Occipital lobe (tissue), 1 donor: ENCODE measurements at regions not wholly inside any gene's neighbourhood (a gene's known extent, or its start where the extent isn't known, plus 50 kb on each side); places are given as distances from the start of the nearest gene placed in this dataset.
"Not testable (repeated sequence)": the region's sequence is repeated elsewhere in the genome, so short reads cannot be mapped to it uniquely, and the experiment has no call there.

Experiments used
- DNase-seq: peaks from one replicate; lab custom pipeline; 2025; lab: John Stamatoyannopoulos, UW

DNA sequence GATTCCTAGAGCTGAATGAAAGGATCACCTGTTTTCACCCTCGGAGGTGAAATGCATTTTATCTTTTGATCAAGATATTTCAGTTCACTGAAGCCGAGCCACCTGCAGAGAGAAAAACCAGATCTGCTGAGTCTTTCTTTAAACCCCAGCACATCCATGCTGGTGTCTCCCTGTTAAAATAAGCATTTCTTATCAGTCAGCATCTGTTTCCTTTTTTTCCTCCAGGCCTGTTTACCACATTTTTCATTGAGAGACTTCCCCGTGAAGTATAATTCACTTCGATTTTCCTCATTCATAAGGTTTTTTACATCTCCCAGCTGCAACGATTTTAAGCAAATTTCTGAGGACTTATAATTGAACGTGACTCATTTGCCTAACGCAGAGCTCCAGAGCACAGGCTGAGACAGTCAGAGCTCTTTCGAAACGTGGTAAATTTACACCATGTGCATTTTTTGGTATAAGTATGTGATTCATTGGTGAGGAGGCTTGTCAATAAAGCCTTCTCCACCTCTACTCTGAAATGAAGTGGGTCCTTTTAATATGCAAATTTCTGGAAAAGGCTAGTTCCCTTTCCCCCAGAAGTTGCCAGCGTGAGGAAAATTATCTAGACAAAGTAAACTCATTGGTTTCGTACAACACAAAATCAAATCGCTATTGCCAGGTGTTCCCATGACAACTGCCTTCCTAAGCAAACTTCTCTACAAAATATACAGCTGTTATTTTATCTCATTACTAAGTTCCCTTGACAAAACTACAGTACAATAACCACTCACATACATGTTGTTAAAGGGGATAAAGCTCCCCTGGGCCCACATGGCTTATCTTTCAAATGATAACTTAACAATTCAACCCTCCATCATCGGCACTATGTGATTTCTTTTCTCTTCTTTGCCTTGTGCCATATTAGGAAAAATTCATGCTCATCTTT lies 374.8 kb upstream of the AKR1E2 start:
- no peak for DNase-seq

DNA sequence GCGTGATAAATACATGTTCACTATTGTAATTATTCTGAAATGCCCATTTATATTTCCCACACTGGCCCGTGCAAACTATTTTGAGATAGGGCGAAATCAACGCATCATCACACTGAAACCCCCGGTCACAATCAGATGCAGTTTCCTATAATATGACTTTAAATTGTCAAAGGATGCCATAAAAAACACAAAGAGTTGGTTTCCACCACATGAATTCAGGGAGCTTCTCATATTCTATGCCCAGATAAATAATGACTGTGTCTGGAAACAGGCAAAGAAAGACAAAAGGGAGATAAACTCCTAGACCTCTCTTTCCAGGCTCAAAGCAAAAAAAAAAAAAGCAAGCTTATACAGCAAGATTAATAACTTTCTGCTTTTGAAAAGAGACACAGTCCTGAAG lies 375.8 kb upstream of the AKR1E2 start:
- DNase-seq: no peak

DNA sequence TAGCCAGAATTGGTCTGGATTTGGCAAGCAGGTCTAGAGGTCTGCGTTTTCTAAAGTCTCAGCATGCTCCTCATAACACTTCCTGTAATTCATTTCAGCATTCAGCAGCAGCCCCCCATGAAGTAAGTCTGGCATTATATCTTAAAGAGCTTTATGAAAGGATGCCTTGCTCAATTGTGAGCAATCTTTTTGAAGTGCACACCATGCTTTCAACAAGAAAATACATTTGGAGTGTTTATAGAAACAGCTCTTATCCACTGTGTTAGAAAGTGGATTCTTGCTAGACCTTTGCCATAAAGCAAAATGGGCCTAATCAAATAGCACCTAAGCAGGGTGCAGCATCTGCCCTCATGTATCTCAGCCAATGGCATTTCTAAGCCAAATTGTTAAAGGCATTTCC lies 378.0 kb upstream of the AKR1E2 start:
- DNase-seq: no peak

DNA sequence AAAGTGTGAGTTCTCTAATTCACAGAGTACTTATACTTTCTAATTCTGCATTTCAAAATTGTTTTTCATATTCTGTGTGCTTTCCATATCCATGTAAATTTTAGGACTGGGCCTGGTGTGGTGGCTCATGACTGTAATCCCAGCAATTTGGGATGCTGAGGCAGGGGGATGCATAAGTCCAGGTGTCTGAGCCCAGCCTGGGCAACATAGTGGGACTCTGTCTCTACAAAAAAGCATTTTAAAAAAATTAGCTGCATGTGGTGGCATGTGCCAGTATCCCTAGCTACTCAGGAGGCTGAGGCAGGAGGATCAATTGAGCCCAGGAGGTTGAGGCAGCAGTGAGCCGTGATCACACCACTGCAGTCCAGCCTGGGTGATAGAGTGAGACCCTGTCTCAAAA lies 382.6 kb upstream of the AKR1E2 start:
- no peak for DNase-seq

DNA sequence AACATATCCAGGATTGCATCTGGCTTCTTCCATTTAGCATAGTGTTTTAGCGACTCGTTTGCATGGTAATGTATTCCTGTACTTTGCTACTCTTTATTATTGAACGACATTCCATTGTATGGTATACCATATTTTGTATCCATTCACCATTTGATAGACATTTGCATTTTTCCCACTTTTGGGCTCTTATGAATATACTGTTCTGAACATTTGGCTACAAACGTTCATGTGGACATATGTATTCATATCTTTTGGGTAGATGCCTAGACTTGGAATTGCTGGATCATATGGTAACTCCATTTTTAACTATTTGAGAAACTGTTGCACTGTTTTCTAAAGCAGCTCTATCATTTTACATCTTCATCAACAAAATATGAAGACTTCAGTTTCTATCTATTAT lies 383.7 kb upstream of the AKR1E2 start:
- DNase-seq: no peak

DNA sequence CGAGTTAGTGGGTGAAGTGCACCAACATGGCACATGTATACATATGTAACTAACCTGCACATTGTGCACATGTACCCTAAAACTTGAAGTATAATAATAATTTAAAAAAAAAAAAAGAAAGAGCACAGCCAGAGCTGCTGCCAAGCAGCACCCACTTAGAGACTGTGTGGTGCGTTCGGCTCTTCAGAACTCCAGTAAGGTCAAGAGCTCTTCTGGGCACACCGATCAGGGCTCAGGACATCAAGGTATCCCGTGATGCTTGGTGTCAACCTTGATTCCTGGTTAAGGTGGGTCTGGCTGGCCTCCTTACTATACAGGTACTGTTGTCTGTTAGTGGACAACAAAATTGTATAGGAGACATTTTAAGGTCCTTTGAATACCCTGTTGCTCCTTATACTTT lies 385.7 kb upstream of the AKR1E2 start:
- no peak for DNase-seq

DNA sequence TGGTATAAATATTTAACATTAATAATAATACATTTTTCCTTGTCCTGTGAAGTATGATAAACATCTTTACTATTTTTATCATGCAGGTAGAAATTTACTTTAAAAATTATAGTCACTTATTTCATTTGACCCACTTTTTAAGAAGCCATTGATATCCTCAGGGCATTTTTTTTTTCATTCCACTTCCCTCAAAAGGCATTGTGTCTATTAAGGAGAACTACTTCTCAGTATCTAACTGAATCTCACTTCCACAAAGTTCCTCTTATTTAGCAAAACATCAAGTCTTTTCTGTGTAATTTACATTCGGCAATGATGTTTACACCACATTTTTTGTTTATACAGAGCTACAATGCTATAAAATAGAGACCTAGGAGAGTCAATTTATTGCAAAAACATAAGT lies 388.2 kb upstream of the AKR1E2 start:
- no peak for DNase-seq

DNA sequence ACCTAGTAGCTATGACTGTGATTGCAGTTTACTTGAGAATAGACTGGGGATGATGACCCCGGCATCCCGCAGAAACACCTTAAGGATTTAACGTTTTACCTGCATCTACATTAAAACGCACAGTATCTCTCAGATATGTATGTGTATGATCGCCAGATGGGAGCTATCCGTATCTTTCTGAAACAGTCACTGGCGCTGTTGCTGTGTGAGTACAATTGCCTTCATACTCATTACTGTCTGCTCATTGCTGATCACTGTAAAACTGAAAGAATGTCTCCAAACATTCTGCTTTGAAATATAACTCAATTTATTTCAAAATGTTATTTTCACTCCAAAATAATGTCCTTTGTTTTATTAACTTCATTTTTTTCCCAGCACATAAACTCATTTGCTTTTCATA lies 388.9 kb upstream of the AKR1E2 start:
- no peak for DNase-seq

DNA sequence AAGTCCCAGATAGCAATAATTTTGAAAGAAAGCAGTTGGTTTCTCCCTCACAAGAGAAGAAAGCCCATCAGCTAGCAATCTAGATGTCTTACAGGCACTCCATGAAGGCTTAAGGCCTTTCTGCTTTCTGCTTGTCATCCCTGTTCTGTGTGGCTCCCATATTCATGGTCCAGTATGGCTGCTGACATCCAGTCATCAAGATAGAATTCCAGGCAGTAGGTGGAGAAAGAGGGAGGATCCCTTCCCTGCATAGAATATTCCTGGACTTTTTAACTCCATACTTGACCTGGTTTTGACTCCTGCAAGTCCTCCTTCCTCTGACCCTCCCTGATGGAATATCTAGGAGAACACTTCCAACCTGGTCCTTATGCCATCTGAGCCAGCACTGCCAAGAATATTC lies 389.9 kb upstream of the AKR1E2 start:
- no peak for DNase-seq

DNA sequence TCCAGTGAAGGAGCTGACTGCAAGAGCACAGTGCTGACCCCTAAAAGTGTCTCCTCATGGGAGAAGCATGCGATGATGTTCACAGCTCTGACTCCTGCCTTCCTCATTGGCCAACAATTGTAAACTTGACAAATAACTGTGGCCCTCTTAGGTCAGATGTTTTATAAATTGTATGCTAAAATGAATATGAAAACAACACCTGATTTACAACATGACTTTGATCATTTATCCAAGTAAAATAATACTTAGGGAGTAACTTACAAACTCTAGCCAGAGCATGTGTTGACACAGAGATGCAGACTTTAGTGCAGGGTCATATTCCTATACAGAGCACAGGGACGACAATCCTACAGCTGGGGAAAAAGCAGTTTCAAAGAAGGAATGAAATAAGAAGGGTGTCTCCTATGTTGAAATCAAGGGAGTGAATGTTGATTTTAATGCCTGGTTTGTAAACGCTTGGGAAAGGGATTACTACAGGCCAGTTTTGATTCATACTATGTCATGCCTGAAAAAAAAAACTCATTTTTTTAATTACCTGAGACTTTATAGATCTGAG lies 391.4 kb upstream of the AKR1E2 start:
- no peak for DNase-seq

DNA sequence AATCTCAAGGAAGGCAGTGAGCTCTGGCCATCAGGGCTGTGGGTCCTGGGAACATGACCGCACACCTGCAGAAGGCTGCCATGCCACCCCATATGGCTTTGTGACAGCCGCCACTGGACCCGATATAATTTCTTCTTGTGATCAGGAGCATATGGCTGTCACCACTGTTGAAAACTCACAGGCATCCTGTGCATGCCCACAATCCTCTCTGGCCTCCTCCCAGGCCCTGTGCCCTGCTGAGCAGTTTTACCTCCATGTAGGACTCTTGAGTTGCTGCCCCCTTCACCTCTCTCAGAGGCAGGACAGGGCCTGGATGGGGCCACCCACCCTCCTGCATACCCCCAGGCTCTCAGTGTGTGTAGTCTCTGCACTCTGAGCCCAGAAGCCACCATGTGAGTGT lies 391.9 kb upstream of the AKR1E2 start:
- no peak for DNase-seq

DNA sequence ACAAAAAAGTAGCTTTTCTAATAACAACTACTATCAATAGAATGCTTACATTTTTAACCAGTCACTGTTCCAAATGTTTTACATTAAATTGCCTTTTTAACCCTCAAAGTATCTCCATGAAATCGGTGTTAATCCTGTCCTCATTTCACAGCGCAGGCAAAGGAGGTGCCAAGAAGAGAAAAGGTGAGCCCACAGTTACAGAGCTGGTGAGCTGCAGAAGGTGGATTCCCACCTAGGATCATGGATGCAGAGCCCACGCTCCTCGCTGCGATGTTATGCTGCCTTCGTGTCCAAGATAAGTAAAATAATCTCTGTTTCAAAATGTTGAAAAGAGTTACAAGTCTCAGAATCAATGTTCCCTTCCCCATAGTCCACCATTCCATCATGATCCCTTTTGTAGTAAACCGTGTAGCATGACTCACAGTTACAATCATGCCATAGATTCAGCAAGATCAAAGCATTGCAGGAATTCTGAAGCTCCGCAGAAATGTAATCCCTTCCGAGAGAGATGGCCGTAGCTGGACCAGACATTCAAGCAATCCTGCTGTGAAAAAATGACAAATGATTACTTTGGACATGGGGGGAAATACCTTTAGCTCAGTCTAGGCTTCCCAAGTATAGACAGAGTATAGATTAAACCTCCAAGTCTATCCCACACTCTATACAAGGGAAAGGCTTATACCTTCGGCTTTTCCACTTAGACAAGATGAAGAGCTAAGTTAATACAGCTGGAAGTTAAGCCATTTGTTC lies 394.7 kb upstream of the AKR1E2 start:
- DNase-seq: no peak

DNA sequence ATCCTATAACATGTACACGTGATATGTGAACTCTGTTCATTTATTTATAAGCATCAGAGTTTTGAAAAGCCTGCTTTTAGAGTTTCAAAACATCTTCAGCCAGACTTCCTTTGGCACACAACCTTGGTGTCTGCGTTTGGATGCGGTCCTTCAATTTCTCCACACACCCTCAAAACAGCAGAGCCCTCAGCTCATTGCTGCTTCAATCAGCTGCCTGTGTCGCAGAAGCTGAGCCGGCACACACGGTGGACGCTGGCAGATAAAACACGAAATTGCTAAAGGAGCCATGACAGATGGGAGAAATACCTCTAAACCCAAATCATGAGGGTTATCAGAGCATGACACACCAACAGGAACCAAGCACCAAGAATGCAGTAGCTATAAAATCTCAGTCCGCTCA lies 396.4 kb upstream of the AKR1E2 start:
- DNase-seq: no peak

DNA sequence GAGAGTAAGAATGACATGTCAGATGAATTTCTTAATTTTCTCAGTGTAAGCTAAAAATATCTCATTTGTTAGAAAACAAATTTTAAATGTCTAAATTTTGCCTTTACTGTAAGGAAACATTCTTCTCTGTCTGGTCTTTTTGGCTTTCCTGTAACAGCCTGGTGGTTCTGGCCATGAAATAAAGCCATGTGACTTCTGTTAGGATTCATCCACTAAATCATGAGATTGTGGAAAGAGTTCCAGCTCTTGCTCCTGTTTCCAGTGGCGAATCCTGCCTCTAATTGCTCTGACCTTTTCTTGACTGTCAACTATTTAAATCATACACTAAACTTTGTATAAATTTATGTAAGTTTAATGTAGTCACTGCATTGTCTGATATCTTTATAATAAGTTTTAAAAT lies 398.5 kb upstream of the AKR1E2 start:
- DNase-seq: no peak

DNA sequence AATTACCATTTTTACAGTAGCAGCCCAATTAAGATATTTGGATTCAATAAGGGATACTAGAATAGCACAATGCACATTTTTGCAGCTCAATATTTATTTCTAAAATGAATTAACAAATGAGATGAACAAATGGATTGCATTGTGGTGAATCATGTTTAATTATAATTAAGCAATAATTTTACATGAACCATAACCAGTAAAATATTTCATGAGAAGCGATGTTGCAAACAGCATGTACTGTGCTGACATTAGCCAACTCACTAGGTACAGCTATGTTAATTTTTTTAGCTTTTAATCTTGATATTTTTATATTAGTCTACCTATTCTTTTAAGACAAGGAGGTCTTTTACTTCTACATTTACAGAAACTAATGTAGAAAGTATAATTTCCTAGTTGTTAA lies 399.1 kb upstream of the AKR1E2 start:
- no peak for DNase-seq

DNA sequence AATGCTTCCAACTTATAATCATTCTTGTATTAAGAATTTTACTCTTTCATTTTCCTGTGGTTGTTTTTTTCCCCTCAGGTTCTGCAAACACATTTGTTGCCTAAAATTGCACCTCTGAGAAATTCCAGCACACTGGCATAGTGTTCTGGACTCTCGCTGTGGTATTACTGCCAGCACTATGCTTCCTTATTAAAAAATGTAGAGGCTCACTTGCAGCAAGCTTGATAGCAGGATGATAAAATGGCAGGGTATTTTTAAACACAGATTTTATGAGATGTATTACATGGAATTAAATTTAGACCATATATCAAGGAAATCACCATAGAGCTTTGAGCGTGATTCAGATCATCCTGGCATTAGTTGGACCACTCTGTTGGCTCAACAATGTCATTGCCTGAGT lies 416.7 kb upstream of the AKR1E2 start:
- DNase-seq: no peak

DNA sequence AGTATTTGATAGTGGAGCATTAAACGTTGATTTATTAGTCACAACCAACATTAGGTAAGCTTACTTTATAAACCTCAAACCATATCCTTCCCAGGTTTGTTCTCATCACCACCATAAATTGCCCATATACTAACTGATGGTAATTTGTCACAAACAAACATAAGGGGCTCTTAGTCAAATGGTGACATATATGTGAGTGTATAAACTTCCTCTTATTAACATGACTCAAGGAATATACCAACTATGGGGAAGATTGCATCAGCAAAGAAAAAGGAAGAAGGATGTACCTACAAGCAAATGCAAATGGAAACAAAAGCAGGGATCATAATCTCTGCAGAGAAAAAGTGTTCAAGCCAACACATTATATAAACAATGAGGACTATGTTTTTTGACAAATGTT lies 418.2 kb upstream of the AKR1E2 start:
- DNase-seq: no peak

DNA sequence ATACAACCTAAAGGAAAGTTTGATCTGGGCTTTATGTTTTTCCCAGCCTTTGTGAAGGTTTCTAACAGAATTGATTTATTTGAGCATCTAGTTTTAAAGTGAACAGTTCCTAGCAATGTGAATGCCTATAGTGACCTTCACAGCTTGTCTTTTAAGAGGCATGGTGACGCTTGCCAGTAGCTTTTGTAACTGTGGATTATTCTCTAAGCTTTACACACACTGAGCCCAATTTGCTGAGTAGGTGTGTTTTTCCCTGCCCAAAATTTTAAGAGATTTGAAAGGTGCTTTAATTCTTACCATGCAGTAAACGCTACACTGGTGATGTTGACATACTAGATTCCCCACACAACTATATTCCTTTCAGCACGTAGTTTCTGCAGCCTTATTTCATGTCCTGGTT lies 420.2 kb upstream of the AKR1E2 start:
- DNase-seq: no peak

DNA sequence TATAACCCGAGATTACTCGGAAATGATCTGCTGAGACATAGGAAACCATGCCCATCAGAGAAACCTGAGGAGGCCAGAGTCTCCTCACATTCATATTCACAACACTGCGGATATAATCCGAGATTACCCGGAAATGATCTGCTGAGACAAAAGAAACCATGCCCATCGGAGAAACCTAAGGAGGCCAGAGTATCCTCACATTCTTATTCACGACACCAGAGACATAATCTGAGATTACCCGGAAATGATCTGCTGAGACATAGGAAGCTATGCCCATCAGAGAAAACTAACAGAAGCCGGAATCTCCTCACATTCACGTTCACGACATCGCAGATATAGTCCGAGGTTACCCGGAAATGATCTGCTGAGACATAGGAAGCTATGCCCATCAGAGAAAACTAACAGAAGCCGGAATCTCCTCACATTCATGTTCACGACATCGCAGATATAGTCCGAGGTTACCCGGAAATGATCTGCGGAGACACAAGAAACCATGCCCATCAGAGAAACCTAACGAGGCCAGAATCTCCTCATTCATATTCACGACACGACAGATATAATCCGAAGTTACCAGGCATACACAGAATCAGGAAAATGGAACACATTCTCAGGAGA lies 422.3 kb upstream of the AKR1E2 start:
- no peak for DNase-seq

DNA sequence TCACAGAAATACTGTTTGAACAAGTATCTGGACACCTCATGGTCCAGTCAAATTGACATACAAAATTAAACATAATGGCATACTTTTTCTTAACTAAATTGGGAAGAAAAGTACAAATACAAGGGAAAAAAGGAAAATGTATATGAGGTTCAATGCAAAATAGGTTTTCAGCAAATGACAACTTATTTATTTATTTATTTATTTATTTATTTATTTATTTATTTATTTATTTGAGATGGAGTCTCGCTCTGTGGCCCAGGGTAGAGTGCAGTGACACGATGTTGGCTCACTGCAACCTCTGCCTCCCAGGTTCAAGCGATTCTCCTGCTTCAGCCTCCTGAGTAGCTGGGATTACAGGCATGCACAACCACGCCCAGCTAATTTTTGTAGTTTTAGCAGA lies 424.9 kb upstream of the AKR1E2 start:
- not testable (repeated sequence) for DNase-seq

DNA sequence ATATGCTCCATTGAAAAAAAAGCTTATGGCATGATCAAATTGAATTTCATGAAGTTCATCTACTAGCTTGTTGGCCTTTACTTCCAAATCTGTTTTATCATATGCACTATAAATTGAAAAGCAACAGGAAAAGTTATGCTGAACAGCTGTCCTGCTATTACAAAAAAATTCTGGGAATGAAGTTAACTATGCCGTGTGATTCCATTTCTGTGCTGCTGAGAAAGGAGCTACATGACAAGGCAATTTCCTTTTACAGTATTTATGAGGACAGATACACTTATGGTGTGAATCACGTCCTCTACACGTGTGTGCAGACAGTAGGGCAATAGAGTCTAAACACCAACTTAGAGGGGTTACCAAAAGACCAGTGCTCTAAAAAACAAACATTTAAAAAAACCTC lies 426.5 kb upstream of the AKR1E2 start:
- no peak for DNase-seq

DNA sequence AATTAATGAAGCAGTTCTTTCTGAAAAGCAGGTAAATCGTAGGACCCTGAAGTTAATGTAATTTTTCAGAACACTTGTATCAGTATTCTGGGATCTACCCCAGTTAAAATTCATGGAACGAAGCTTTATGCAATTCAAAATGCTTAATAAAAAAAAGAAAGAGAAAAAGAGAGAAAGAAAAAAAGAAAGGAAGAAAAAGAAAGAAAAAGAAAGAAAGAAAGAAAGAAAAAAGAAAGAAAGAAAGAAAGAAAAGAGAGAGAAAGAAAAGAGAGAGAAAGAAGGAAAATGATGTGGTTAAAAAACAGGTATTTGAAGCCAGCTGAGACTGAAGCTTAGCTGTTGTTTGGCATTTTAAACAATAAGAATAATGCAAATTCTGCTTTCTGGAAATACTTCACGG lies 427.4 kb upstream of the AKR1E2 start:
- DNase-seq: no peak
